ENCODE measurements at regions not wholly inside any gene's neighbourhood (a gene's known extent, or its start where the extent isn't known, plus 50 kb on each side); places are given as distances from the start of the nearest gene placed in this dataset.

- Histone ChIP-seq H3K79me2 (ENCODE audit: control insufficient read depth, insufficient read depth, low read length) (no peaks in the 10 kb centered on the region), H3K27me3 (replicated peaks in 1 of 2; ENCODE audit: control insufficient read depth in 2 of 2, insufficient read depth in 2 of 2, low read length in 1 of 2) (no peaks in the 10 kb centered on the region), H3K36me3 (ENCODE audit: control insufficient read depth in 2 of 2, insufficient read depth in 2 of 2, low read length in 1 of 2) (no peaks in the 10 kb centered on the region), H3K9ac (ENCODE audit: control insufficient read depth, insufficient read depth, low read length) (no peak overlapping the region), H3K4me1 (ENCODE audit: control insufficient read depth, insufficient read depth, low read length) (no peaks in the 10 kb centered on the region), H4K20me1 (ENCODE audit: control insufficient read depth, insufficient read depth) (no peaks in the 10 kb centered on the region), H3K4me3 (no peak overlapping the region), H2AFZ (ENCODE audit: control insufficient read depth, low read depth, low read length) (no peak overlapping the region), H3K9me3 (replicated peaks; ENCODE audit: control insufficient read depth, insufficient read depth, low read length) (no peaks in the 10 kb centered on the region), H3K4me2 (ENCODE audit: control insufficient read depth, insufficient read depth) (no peak overlapping the region), H3K27ac (ENCODE audit: control insufficient read depth, insufficient read depth) (no peak overlapping the region)
- in situ Hi-C loops (cut with MboI), result no loop called here
- SMC1A ChIA-PET (ENCODE audit: uncharacterized antibody, unreplicated experiment), result interaction anchor here (1.9 kb wide), 1 partner anchor 82 kb away, joined by 9 read pairs; no protein-coding TSS in a partner anchor
- no peak for DNase-seq (ENCODE audit: low read depth, low spot score)
- TF ChIP-seq FOXM1 (IDR thresholded peaks at IDR 0.05; ENCODE audit: low read depth, low read length) (no peak), CTCF (IDR thresholded peaks at IDR 0.05 in 2 of 3, conservative IDR thresholded peaks at IDR 0.05 in 1 of 3; ENCODE audit: control insufficient read depth in 2 of 3, extremely low read depth in 1 of 3, insufficient read depth in 1 of 3, low read depth in 3 of 3, low read length in 3 of 3) (peak in 1 of 3 experiments; percentile 33; a peak in 3 of 6 replicates), SMC3 (IDR thresholded peaks at IDR 0.05; ENCODE audit: borderline replicate concordance, low read length) (peak; percentile 15; the same call in 1 of the 2 replicates), MAX (IDR thresholded peaks at IDR 0.05; ENCODE audit: low read depth, low read length) (no peak)
- BruUV-seq (replicated peaks), result no TSS peak
- no peak for FAIRE-seq
- intact Hi-C loops (cut with micrococcal nuclease; ENCODE audit: unreplicated experiment), result no loop called here
- CTCF ChIA-PET, result interaction anchor here (2.0 kb wide), 1 partner anchor 82 kb away, joined by 8 read pairs; no protein-coding TSS in a partner anchor
- RAD21 ChIA-PET (ENCODE audit: unreplicated experiment), result interaction anchor here (0.6 to 1.0 kb wide), 4 partner anchors 8 to 82 kb away, joined by 3 to 5 read pairs (median 4); no protein-coding TSS in a partner anchor
- POLR2A ChIA-PET, result no interaction called here
- peak; percentile 55 for ATAC-seq
- 0% methylated on average over 1 of the region's 1 CpG for WGBS (ENCODE audit: insufficient coverage, insufficient replicate concordance, low lambda C conversion rate, missing lambda C conversion rate)
These were observed 154.9 kb upstream of the TIAM1 start for GRCh38 chr21:31498985-31499384.

DNA sequence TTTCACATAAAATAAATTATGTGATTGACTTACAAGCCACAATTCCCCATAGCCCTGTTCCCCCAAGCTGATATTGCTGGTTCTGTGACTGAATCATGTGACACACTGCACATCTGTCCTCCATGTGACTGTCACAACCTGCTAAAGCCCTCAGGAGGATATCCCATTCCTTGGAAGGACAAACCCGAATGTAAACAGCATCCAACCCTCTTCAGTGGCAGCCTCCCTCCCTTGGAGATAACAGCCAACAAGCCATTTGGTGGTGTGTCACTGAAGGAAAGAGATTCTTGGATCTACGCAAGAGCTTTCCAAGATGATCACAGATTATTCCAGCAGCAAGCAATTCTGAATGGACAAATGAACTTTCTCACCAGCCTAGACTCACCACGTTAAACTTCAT, 153.9 kb upstream of the TIAM1 start:
- SMC1A ChIA-PET (ENCODE audit: uncharacterized antibody, unreplicated experiment), result interaction anchor here (1.9 kb wide), 1 partner anchor 83 kb away, joined by 9 read pairs; no protein-coding TSS in a partner anchor
- H2AFZ ChIP-seq (ENCODE audit: control insufficient read depth, low read depth, low read length), result no peak overlapping the region
- BruUV-seq (replicated peaks), result no TSS peak
- no peaks in the 10 kb centered on the region for H3K36me3 ChIP-seq (ENCODE audit: control insufficient read depth in 2 of 2, insufficient read depth in 2 of 2, low read length in 1 of 2)
- H3K9ac ChIP-seq (ENCODE audit: control insufficient read depth, insufficient read depth, low read length), result no peak overlapping the region
- no peaks in the 10 kb centered on the region for H3K4me1 ChIP-seq (ENCODE audit: control insufficient read depth, insufficient read depth, low read length)
- H4K20me1 ChIP-seq (ENCODE audit: control insufficient read depth, insufficient read depth), result no peaks in the 10 kb centered on the region
- H3K4me2 ChIP-seq (ENCODE audit: control insufficient read depth, insufficient read depth), result no peak overlapping the region
- RAD21 ChIA-PET (ENCODE audit: unreplicated experiment), result no interaction called here
- H3K4me3 ChIP-seq, result no peak overlapping the region
- DNase-seq (ENCODE audit: low read depth, low spot score) (no peak), FAIRE-seq (no peak), ATAC-seq (no peak)
- 39% methylated on average over 3 of the region's 3 CpGs for WGBS (ENCODE audit: insufficient coverage, insufficient replicate concordance, low lambda C conversion rate, missing lambda C conversion rate)
- no peaks in the 10 kb centered on the region for H3K27me3 ChIP-seq (replicated peaks in 1 of 2; ENCODE audit: control insufficient read depth in 2 of 2, insufficient read depth in 2 of 2, low read length in 1 of 2)
- in situ Hi-C loops (cut with MboI), result no loop called here
- H3K79me2 ChIP-seq (ENCODE audit: control insufficient read depth, insufficient read depth, low read length), result no peaks in the 10 kb centered on the region
- intact Hi-C loops (cut with micrococcal nuclease; ENCODE audit: unreplicated experiment), result no loop called here
- CTCF ChIA-PET, result interaction anchor here (1.5 to 2.0 kb wide), 2 partner anchors 83 to 106 kb away, joined by 3 to 8 read pairs; no protein-coding TSS in a partner anchor
- H3K27ac ChIP-seq (ENCODE audit: control insufficient read depth, insufficient read depth), result no peak overlapping the region
- POLR2A ChIA-PET, result no interaction called here
- H3K9me3 ChIP-seq (replicated peaks; ENCODE audit: control insufficient read depth, insufficient read depth, low read length), result no peaks in the 10 kb centered on the region
- TF ChIP-seq HDAC6 (IDR thresholded peaks at IDR 0.05; ENCODE audit: unreplicated experiment) (no peak), BMI1 (IDR thresholded peaks at IDR 0.05; ENCODE audit: borderline replicate concordance) (no peak), ZNF24 (IDR thresholded peaks at IDR 0.05) (no peak), SMARCA5 (IDR thresholded peaks at IDR 0.05) (no peak)
- TF ChIP-seq, protein P1, sequence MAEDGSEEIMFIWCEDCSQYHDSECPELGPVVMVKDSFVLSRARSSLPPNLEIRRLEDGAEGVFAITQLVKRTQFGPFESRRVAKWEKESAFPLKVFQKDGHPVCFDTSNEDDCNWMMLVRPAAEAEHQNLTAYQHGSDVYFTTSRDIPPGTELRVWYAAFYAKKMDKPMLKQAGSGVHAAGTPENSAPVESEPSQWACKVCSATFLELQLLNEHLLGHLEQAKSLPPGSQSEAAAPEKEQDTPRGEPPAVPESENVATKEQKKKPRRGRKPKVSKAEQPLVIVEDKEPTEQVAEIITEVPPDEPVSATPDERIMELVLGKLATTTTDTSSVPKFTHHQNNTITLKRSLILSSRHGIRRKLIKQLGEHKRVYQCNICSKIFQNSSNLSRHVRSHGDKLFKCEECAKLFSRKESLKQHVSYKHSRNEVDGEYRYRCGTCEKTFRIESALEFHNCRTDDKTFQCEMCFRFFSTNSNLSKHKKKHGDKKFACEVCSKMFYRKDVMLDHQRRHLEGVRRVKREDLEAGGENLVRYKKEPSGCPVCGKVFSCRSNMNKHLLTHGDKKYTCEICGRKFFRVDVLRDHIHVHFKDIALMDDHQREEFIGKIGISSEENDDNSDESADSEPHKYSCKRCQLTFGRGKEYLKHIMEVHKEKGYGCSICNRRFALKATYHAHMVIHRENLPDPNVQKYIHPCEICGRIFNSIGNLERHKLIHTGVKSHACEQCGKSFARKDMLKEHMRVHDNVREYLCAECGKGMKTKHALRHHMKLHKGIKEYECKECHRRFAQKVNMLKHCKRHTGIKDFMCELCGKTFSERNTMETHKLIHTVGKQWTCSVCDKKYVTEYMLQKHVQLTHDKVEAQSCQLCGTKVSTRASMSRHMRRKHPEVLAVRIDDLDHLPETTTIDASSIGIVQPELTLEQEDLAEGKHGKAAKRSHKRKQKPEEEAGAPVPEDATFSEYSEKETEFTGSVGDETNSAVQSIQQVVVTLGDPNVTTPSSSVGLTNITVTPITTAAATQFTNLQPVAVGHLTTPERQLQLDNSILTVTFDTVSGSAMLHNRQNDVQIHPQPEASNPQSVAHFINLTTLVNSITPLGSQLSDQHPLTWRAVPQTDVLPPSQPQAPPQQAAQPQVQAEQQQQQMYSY (CRISPR knock-in tag; IDR thresholded peaks at IDR 0.05), result no peak
- TF ChIP-seq, protein P2, sequence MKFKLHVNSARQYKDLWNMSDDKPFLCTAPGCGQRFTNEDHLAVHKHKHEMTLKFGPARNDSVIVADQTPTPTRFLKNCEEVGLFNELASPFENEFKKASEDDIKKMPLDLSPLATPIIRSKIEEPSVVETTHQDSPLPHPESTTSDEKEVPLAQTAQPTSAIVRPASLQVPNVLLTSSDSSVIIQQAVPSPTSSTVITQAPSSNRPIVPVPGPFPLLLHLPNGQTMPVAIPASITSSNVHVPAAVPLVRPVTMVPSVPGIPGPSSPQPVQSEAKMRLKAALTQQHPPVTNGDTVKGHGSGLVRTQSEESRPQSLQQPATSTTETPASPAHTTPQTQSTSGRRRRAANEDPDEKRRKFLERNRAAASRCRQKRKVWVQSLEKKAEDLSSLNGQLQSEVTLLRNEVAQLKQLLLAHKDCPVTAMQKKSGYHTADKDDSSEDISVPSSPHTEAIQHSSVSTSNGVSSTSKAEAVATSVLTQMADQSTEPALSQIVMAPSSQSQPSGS (IDR thresholded peaks at IDR 0.05; ENCODE audit: low read length), result no peak
